ENCODE measurements at regions not wholly inside any gene's neighbourhood (a gene's known extent, or its start where the extent isn't known, plus 50 kb on each side); places are given as distances from the start of the nearest gene placed in this dataset.

DNA sequence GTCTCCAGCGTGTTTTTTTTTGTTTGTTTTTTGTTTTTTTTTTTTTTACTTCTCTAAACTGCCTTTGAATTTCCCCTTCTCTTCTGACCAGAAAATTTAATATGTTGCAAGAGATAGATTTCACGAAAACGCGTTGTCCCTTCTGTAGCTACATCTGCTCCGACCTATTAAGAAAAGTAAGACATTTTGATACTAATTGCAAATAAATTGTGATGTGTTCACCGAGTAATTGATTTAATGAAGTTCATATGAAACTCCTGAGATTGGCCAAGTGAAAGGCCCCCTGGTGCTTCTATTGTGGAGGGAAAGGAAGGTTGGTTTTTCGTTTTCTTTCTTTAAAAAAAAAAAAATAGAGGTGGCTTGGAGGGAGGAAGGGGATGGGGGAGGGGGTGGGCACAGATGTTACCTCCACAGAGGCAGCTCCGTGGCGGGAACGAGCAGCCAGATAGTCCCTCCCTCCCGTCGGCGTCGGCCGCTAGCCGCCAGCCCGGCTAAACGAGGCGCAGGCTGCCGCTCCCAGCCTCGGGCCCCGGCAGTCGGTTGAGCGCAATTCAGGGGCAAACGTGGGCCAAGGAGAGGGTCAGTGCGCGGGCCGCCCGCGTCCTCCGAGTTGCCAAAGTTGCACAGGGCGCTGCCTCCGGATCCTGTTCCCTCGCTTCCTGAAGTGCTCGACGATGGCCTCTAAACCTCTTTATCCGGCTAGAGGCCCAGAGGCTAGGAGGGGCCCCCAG, 139.1 kb upstream of the ZIC3 start:
- no peak for DNase-seq
- peaks cover 38% of the 10 kb centered on the region for H3K27me3 Mint-ChIP-seq (ENCODE audit: low read depth)
- CTCF ChIA-PET = no interaction called here
- peaks cover 10% of the 10 kb centered on the region for H3K4me1 Mint-ChIP-seq (ENCODE audit: low read depth)
- H3K4me3 Mint-ChIP-seq = peak overlapping the region; percentile 66
- no peak overlapping the region for H3K27ac Mint-ChIP-seq
- H3K36me3 Mint-ChIP-seq (ENCODE audit: low read depth) = no peaks in the 10 kb centered on the region
- no peaks in the 10 kb centered on the region for H3K9me3 Mint-ChIP-seq
- intact Hi-C loops (cut with micrococcal nuclease) = loop anchor here (2.0 to 5.0 kb wide), 3 partner anchors 120 to 375 kb away; no protein-coding TSS in a partner anchor

DNA sequence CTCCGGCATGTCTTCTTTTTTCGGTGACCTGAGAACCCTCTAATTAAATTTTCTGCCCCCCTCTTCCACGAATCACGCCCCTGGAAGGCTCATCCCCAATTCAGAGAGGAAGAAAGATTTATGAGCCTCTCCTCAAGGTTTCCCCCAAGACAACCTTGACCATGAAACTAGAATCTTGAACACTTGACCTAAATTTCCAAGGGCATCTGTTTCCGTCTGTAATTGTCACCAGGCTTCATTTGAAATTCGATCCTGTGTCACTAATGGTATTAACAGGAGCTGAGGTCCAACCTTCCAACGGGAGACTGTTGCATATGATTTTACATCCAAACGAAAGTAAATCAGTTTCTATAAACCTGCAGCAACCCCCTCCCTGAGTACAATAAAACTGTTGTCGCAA, 139.9 kb upstream of the ZIC3 start:
- Mint-ChIP-seq H3K27me3 (ENCODE audit: low read depth) (peaks cover 38% of the 10 kb centered on the region), H3K4me3 (no peak overlapping the region), H3K27ac (no peak overlapping the region), H3K36me3 (ENCODE audit: low read depth) (no peaks in the 10 kb centered on the region), H3K9me3 (no peaks in the 10 kb centered on the region), H3K4me1 (ENCODE audit: low read depth) (peaks cover 10% of the 10 kb centered on the region)
- CTCF ChIA-PET = no interaction called here
- DNase-seq = no peak
- intact Hi-C loops (cut with micrococcal nuclease) = loop anchor here (2.0 to 5.0 kb wide), 3 partner anchors 121 to 374 kb away; no protein-coding TSS in a partner anchor

DNA sequence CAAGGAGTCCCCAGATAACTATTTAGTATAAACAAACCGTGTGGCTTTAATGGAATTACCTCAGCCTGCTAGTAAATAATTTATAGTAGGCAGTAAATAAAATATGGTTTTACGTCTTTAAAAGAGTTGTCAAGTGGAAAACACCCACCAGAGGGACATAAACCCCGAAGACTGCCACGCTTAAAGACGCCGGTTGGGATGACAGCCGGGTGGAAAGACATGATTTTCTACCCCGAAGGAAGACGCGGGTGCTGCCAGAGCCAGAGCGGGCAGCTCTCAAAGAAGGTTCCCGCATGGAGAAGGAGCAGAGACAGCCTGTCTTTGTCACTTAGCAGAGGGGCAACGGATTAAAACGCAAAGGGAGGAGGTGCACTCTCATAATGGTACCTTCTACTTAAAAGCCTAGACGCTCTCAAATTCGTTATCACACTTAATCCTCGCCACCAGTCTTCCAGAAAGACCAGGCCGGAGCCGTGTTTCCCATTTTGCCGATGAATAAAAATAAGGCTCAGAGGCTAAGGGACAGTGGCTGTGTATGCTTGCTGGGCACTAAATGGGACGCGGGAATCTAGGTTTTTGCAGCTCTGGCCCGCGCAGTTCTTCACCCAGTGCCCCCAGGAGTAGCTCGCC, 140.5 kb upstream of the ZIC3 start:
- no peak overlapping the region for H3K27ac Mint-ChIP-seq
- CTCF ChIA-PET = no interaction called here
- DNase-seq = no peak
- H3K27me3 Mint-ChIP-seq (ENCODE audit: low read depth) = peaks cover 35% of the 10 kb centered on the region
- H3K4me3 Mint-ChIP-seq = no peak overlapping the region
- H3K36me3 Mint-ChIP-seq (ENCODE audit: low read depth) = no peaks in the 10 kb centered on the region
- no peaks in the 10 kb centered on the region for H3K9me3 Mint-ChIP-seq
- peaks cover 10% of the 10 kb centered on the region for H3K4me1 Mint-ChIP-seq (ENCODE audit: low read depth)
- intact Hi-C loops (cut with micrococcal nuclease) = loop anchor here (5.0 kb wide), 1 partner anchor 373 kb away; no protein-coding TSS in a partner anchor

DNA sequence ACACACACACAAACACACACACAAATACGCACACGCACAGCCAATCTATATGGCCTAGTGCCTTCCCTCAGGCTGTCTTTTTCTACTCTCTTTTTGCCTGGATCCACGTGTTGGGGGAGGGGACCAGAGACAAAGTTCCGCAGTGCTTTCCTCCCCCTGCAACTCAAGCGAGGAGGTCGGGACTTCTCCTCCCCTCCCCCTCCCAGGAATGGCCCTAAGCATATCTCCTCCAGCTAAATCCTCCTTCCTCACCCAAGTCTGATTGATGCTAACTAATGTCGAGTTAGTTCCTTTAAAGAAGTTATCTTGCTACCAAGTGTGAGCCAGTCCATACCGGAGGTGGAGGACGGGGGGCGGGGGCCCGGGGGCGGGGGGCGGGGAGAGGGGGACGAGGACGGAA, 141.2 kb upstream of the ZIC3 start:
- intact Hi-C loops (cut with micrococcal nuclease) = loop anchor here (5.0 kb wide), 1 partner anchor 372 kb away; no protein-coding TSS in a partner anchor
- CTCF ChIA-PET = no interaction called here
- Mint-ChIP-seq H3K36me3 (ENCODE audit: low read depth) (no peaks in the 10 kb centered on the region), H3K4me1 (ENCODE audit: low read depth) (peaks cover 10% of the 10 kb centered on the region), H3K9me3 (no peaks in the 10 kb centered on the region), H3K4me3 (no peak overlapping the region), H3K27me3 (ENCODE audit: low read depth) (peaks cover 34% of the 10 kb centered on the region), H3K27ac (no peak overlapping the region)
- no peak for DNase-seq

DNA sequence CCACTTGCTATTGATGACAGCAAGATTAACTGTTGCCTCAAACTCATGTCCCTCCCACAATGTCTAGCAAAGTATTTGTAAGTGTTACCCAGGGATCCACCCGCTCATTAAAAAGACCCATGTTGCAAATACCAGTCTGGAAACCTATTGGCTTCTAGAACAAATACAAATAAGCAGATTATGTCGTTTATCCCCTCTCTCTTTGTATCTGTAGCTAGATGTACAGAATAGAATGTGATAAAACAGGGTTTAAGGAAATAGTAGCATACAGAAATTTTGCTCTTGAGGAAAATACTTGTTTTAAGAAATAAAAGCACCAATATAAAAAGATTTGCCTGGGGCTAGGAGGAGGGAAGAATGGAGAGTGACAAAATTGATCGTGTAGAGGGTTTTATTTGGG, 142.7 kb upstream of the ZIC3 start:
- CTCF ChIA-PET = no interaction called here
- H3K9me3 Mint-ChIP-seq = no peaks in the 10 kb centered on the region
- intact Hi-C loops (cut with micrococcal nuclease) = no loop called here

DNA sequence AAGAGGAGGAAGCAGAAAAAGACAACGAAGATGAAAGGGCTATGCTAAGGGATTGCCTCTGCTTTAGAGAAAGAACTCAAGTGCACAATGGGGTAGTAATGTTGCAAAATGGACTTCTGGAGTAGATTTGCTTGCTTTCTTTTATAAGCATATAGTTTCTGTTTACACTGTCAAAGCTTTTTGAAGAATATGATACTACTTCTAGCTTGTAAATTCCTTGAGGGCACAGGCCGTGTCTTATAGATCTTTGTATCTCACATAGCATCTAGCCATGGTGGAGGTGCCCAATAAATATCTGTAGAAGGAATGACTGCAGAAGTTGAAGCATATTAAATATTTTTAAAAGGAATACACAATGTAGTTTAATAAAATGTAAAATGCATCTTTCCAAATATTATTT, 147.8 kb upstream of the ZIC3 start:
- CTCF ChIA-PET = no interaction called here
- H3K36me3 Mint-ChIP-seq (ENCODE audit: low read depth) = no peaks in the 10 kb centered on the region
- intact Hi-C loops (cut with micrococcal nuclease) = no loop called here
- H3K27me3 Mint-ChIP-seq (ENCODE audit: low read depth) = peaks cover 12% of the 10 kb centered on the region
- no peak overlapping the region for H3K4me3 Mint-ChIP-seq
- H3K27ac Mint-ChIP-seq = no peak overlapping the region
- no peak for DNase-seq
- no peaks in the 10 kb centered on the region for H3K9me3 Mint-ChIP-seq
- no peaks in the 10 kb centered on the region for H3K4me1 Mint-ChIP-seq (ENCODE audit: low read depth)

More for the DNA sequence above, 142.7 kb upstream of the ZIC3 start:
- Mint-ChIP-seq H3K27me3 (ENCODE audit: low read depth) (peaks cover 29% of the 10 kb centered on the region), H3K36me3 (ENCODE audit: low read depth) (no peaks in the 10 kb centered on the region), H3K4me3 (no peak overlapping the region), H3K27ac (no peak overlapping the region), H3K4me1 (ENCODE audit: low read depth) (peaks cover 6% of the 10 kb centered on the region)
- no peak for DNase-seq

DNA sequence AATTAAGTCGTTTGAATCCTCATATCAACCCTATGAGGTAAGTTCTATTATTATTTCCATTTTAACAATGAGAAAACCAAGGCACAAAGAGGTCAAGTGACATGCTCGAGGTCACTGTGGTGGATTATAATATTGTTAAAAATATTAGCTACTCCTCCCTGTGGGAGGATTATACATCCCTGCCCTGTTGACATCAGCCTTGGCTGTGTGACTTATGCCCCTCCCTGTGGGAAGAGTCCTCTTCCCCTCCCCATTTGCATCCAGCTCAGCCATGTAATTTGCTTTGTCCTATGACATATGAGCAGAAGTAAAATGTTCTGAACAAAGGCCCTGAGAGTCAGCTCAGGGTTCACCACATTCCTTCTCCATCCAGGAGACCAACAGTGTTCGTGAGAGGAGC, 152.7 kb upstream of the ZIC3 start:
- Mint-ChIP-seq H3K27me3 (ENCODE audit: low read depth) (peaks cover 4% of the 10 kb centered on the region), H3K9me3 (no peaks in the 10 kb centered on the region), H3K36me3 (ENCODE audit: low read depth) (no peaks in the 10 kb centered on the region), H3K27ac (no peak overlapping the region), H3K4me3 (no peak overlapping the region), H3K4me1 (ENCODE audit: low read depth) (no peaks in the 10 kb centered on the region)
- intact Hi-C loops (cut with micrococcal nuclease) = no loop called here
- DNase-seq = no peak
- CTCF ChIA-PET = no interaction called here

DNA sequence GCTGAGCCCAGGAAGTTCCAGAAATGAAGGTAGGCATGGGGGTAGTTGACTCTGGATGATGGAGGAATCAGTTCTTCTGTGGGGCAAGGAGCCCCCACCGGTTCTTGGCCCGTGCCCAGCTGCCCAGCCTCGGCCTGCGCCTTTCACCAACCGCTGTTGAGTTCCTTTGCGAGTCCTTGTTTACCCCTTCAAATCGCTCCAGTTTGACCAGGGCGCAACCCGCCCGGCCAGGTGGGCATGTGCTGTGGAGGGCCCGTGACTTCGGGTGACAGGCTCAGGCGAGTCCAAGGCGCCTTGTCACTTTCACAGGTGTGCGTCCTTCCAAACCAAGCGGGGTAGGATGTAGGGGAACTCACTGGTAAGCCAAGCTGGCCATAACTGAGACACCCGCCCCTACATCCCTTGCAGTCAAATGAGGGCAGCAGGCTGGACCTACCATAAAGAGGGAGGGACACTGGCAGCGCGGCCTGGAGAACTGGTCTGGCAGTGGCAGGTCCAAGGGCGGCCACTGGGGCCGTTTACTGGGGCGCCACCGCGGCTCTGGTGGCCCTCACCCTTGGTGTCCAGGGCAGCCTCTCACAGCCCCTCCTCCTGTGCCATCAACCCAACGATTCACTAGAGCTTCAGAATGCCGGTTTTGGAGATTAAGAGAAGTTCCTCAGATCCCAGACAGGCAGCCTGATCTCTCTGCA, 160.3 kb upstream of the ZIC3 start:
- Mint-ChIP-seq H3K27me3 (ENCODE audit: low read depth) (no peaks in the 10 kb centered on the region), H3K36me3 (ENCODE audit: low read depth) (no peaks in the 10 kb centered on the region), H3K9me3 (no peaks in the 10 kb centered on the region), H3K4me1 (ENCODE audit: low read depth) (no peaks in the 10 kb centered on the region), H3K27ac (no peak overlapping the region), H3K4me3 (no peak overlapping the region)
- no peak for DNase-seq
- CTCF ChIA-PET = no interaction called here
- intact Hi-C loops (cut with micrococcal nuclease) = no loop called here

DNA sequence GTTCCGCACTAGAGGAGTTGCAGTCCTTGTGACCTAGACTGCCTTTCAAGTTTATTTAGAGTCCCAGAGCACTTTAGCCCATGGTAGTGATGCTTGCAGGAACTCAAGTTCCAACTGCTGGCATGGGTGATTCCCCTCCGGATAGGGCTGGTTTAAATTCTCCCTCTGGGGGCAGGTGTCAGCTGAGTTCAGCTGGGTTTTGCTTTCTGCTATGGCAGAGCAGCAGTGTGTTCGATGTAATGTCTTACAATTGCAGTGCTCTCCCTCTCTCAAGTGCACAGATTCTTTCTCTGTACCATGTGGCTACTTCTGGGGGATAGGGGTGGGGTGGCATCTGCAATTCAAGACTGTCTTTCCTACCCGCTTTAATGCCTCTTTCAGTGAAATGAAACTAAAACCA, 164.8 kb upstream of the ZIC3 start:
- no peak for DNase-seq
- no peak overlapping the region for H3K4me3 Mint-ChIP-seq
- H3K27me3 Mint-ChIP-seq (ENCODE audit: low read depth) = peaks cover 3% of the 10 kb centered on the region
- no peaks in the 10 kb centered on the region for H3K4me1 Mint-ChIP-seq (ENCODE audit: low read depth)
- no peaks in the 10 kb centered on the region for H3K9me3 Mint-ChIP-seq
- intact Hi-C loops (cut with micrococcal nuclease) = no loop called here
- CTCF ChIA-PET = no interaction called here
- H3K36me3 Mint-ChIP-seq (ENCODE audit: low read depth) = no peaks in the 10 kb centered on the region
- no peak overlapping the region for H3K27ac Mint-ChIP-seq

DNA sequence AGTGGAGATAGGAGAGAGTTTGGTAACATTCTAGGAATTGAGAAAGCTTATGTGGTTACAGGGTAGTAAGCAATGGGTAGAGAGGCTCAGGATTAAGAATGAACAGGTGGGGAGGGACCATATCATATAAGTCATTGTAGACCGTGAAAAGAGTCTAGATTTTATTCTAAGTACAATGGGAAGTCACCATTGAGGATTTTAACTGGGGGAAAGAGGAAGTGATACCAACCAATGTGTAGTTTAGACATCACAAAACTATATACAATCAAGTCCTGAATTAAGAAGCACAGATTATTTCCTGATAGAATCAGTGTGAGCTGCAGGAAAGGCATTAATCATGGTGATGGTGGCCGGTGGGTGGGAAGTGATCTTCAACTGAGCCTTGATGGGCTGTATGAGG, 178.3 kb upstream of the ZIC3 start:
- Mint-ChIP-seq H3K4me1 (ENCODE audit: low read depth) (no peaks in the 10 kb centered on the region), H3K27me3 (ENCODE audit: low read depth) (peaks cover 5% of the 10 kb centered on the region), H3K9me3 (peaks cover 1% of the 10 kb centered on the region), H3K4me3 (no peak overlapping the region), H3K36me3 (ENCODE audit: low read depth) (no peaks in the 10 kb centered on the region), H3K27ac (no peak overlapping the region)
- intact Hi-C loops (cut with micrococcal nuclease) = no loop called here
- no peak for DNase-seq
- CTCF ChIA-PET = no interaction called here

DNA sequence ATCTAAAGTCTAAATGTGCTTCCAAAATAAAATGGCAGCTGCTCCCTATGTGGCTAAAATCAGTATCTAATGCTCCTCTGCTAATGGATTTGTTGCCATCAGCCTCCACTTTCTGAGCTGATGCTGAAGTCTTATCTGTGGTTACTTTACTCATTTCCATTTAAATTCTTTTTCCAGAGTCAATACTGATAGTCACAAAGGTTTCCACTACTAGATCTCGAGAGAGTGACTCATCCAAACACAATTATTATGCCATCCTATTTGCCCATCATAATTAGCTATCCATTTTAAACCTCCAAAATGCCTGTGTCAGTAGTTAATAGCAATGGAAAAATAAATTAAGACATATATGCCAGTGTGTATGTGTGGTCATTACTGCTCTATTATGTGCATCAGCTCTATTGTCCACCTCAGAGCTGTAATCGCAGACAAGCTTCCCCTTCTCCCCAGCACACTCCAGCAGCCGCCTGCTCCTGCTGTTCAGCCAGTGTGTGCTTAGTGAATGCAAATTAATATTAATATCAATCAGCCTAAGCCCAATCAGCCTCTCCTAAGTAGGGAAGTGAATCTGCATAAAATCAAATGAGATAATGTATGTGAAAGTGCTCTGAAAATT, 199.8 kb upstream of the ZIC3 start:
- no peak for DNase-seq
- H3K27ac Mint-ChIP-seq = no peak overlapping the region
- no peaks in the 10 kb centered on the region for H3K4me1 Mint-ChIP-seq (ENCODE audit: low read depth)
- CTCF ChIA-PET = no interaction called here
- H3K9me3 Mint-ChIP-seq = no peaks in the 10 kb centered on the region
- no peak overlapping the region for H3K4me3 Mint-ChIP-seq
- H3K36me3 Mint-ChIP-seq (ENCODE audit: low read depth) = no peaks in the 10 kb centered on the region
- intact Hi-C loops (cut with micrococcal nuclease) = no loop called here
- no peaks in the 10 kb centered on the region for H3K27me3 Mint-ChIP-seq (ENCODE audit: low read depth)

DNA sequence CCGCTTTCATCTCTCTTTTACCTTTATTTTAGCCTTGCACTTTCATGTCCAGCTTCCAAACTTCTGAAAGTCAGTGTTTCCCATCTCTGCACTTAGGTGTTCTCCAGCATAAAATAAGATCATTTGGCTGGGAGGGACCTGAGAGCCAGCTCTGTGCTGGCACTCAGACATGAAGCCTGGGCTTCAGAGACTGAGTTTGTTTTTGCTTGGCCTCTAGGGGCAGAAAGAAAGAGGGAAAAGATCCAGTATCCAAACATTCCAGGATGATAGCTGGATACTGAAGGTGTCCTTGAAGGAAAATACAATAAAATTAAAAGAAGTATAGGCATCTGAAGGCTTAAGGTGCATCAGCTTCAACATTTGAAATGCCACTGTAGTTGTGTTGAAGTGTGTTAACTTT, 202.4 kb upstream of the ZIC3 start:
- H3K9me3 Mint-ChIP-seq = no peaks in the 10 kb centered on the region
- no peak for DNase-seq
- CTCF ChIA-PET = no interaction called here
- H3K4me3 Mint-ChIP-seq = no peak overlapping the region
- intact Hi-C loops (cut with micrococcal nuclease) = no loop called here
- no peak overlapping the region for H3K27ac Mint-ChIP-seq
- H3K36me3 Mint-ChIP-seq (ENCODE audit: low read depth) = no peaks in the 10 kb centered on the region
- no peaks in the 10 kb centered on the region for H3K27me3 Mint-ChIP-seq (ENCODE audit: low read depth)
- no peaks in the 10 kb centered on the region for H3K4me1 Mint-ChIP-seq (ENCODE audit: low read depth)

All from activated naive CD4-positive, alpha-beta T cell treated with anti-CD3 and anti-CD28 coated beads for 36 hours (primary cell).